Esophagus muscularis mucosa (tissue), 4 donors: ENCODE measurements at regions not wholly inside any gene's neighbourhood (a gene's known extent, or its start where the extent isn't known, plus 50 kb on each side); places are given as distances from the start of the nearest gene placed in this dataset.

ENCODE experiments used
- DNase-seq: peaks from one replicate; pipeline ENCODE4 v3.0.0-alpha.2; 2017; ENCODE audit errors: extremely low spot score
- H3K27ac ChIP-seq, 4 donors: fragments of 200-600 bp; sonication (generic); replicated peaks in 1 of 4; 1 replicate in 3 of 4; 2 replicates in 1 of 4; pipeline ENCODE4 v1.5.1; 2016 to 2019; ENCODE audit warnings: mild to moderate bottlenecking in 1 of 4
- H3K27me3 ChIP-seq, 4 donors: fragments of 200-600 bp; sonication (generic); one replicate each; pipeline versions ENCODE4 v1.5.1 to v1.6.0; 2016 to 2019
- H3K36me3 ChIP-seq, 4 donors: fragments of 200-600 bp; sonication (generic); one replicate each; pipeline ENCODE4 v1.5.1; 2016 to 2019
- H3K4me1 ChIP-seq, 4 donors: fragments of 200-600 bp; sonication (generic); one replicate each; pipeline ENCODE4 v1.5.1; 2016 to 2019
- H3K4me3 ChIP-seq, 4 donors: fragments of 200-600 bp; sonication (generic); 1 replicate in 2 of 4; 2 replicates in 2 of 4; pipeline ENCODE4 v1.5.1; 2016 to 2019; ENCODE audit warnings: mild to moderate bottlenecking in 4 of 4, moderate library complexity in 1 of 4
- H3K9me3 ChIP-seq, 4 donors: fragments of 200-600 bp; sonication (generic); 1 replicate in 3 of 4; 2 replicates in 1 of 4; pipeline ENCODE4 v1.5.1; 2016 to 2019
- EP300 ChIP-seq: sonication (generic); formaldehyde crosslinking; IDR thresholded peaks from one replicate; pipeline ENCODE4 v1.6.1; 2017; ENCODE audit warnings: antibody characterized with exemption
- POLR2A ChIP-seq: fragments of 450-650 bp; IDR thresholded peaks from one replicate; pipeline ENCODE4 v1.6.1; 2017; ENCODE audit warnings: antibody characterized with exemption, moderate library complexity, mild to moderate bottlenecking, low read depth
- POLR2AphosphoS5 ChIP-seq, 2 donors: sonication (generic); formaldehyde crosslinking; IDR thresholded peaks; one replicate each; pipeline ENCODE4 v1.6.1; 2017; ENCODE audit warnings: antibody characterized with exemption in 2 of 2
- WGBS: methylation state at CpG from one replicate; pipeline ENCODE4 v1.1.5; 2018; 5-methylcytosine and 5-hydroxymethylcytosine counted together
- intact Hi-C: fragments of 100-400 bp; cut with DNase I; formaldehyde crosslinking; loops from one replicate; pipeline ENCODE4 v1.15.1; 2023
- TF ChIP-seq, protein P1 (sequence below), 3 experiments: fragments of 200-600 bp in 2 of 3; fragments of 450-650 bp in 1 of 3; sonication (generic) in 2 of 3; IDR thresholded peaks; one replicate each; pipeline ENCODE4 v1.5.1; 2017 to 2019; ENCODE audit warnings: antibody characterized with exemption in 3 of 3, mild to moderate bottlenecking in 2 of 3, moderate library complexity in 1 of 3

DNA sequence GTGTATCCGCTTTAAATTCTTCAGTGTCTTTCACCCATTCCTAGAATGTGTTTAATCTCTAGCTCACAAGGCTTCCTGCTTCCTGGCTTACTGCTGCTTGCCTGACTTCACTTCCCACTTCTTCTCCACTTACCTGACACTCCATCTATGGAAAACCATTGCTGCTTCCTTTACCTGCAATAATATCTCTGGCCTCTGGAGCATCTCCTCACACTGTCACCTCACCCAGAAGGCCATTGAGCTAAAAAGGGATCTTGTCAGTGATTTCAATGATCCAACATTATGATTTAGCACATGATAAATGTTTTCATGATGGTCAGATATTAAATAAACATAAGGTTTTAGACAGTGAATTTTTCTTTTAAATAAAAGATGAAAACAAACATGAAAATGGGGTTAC lies 281.1 kb downstream of the MRPS30 start:
- TF ChIP-seq POLR2A (no peak), POLR2AphosphoS5 (IDR thresholded peaks at IDR 0.05) (no peak), EP300 (no peak)
- TF ChIP-seq, protein P1, sequence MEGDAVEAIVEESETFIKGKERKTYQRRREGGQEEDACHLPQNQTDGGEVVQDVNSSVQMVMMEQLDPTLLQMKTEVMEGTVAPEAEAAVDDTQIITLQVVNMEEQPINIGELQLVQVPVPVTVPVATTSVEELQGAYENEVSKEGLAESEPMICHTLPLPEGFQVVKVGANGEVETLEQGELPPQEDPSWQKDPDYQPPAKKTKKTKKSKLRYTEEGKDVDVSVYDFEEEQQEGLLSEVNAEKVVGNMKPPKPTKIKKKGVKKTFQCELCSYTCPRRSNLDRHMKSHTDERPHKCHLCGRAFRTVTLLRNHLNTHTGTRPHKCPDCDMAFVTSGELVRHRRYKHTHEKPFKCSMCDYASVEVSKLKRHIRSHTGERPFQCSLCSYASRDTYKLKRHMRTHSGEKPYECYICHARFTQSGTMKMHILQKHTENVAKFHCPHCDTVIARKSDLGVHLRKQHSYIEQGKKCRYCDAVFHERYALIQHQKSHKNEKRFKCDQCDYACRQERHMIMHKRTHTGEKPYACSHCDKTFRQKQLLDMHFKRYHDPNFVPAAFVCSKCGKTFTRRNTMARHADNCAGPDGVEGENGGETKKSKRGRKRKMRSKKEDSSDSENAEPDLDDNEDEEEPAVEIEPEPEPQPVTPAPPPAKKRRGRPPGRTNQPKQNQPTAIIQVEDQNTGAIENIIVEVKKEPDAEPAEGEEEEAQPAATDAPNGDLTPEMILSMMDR (IDR thresholded peaks at IDR 0.05), result no peak

DNA sequence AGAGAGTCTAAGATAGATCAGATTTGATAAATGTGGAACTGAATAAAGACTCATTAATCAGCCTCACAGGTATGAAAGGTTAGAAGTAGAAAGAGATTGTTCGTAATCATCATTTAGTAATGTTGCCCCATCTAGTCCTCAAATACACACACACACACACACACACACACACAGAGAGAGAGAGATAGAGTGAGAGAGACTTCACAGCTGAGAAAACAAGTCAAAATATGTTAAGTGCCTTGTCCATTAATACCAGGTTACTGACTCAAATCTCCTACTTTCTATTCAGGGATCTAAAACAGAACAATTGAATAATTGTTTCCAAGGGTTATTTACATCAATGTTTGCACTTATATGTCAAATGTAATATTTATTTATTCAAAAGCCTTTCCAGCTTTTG lies 284.6 kb downstream of the MRPS30 start:
- Histone ChIP-seq H3K4me1 (no peaks in the 10 kb centered on the region), H3K27ac (no peak overlapping the region), H3K36me3 (no peaks in the 10 kb centered on the region), H3K9me3 (no peaks in the 10 kb centered on the region), H3K27me3 (no peaks in the 10 kb centered on the region), H3K4me3 (no peak overlapping the region)
- intact Hi-C loops, result no loop called here
- DNase-seq, result no peak
- TF ChIP-seq POLR2AphosphoS5 (IDR thresholded peaks at IDR 0.05), result no peak
- TF ChIP-seq POLR2A, result no peak
- TF ChIP-seq, protein P1 (IDR thresholded peaks at IDR 0.05), result no peak
- TF ChIP-seq EP300, result no peak
- WGBS, result 36% methylated on average over 1 of the region's 1 CpG

More for the DNA sequence above, 281.1 kb downstream of the MRPS30 start:
- no peak overlapping the region for H3K27ac ChIP-seq
- H3K4me3 ChIP-seq, result no peak overlapping the region
- H3K36me3 ChIP-seq, result no peaks in the 10 kb centered on the region
- H3K27me3 ChIP-seq, result no peaks in the 10 kb centered on the region
- H3K9me3 ChIP-seq, result no peaks in the 10 kb centered on the region
- DNase-seq, result no peak
- WGBS, result 79% methylated on average over 1 of the region's 1 CpG
- no peaks in the 10 kb centered on the region for H3K4me1 ChIP-seq
- intact Hi-C loops, result no loop called here

DNA sequence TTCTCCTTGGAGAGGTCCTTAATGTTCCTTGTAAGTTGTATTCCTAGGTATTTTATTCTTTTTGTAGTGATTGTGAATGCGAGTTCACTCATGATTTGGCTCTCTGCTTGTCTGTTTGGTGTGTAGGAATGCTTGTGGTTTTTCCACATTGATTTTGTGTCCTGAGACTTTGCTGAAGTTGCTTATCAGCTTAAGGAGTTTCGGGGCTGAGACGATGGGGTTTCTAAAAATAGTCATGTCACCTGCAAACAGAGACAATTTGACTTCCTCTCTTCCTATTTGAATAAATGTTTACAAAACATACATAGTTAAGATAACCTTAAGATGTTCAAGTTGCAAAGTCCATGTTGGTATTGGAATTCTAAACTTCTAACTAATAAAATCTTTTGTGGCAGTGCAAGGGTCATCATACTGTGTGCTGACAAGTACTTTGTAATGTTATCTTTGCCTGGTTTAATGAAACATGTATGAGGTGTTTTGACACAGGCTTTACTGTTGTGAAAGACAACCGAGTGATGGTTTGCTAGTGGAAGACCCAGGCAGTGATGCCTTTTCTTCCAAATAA lies 286.2 kb downstream of the MRPS30 start:
- TF ChIP-seq POLR2AphosphoS5 (IDR thresholded peaks at IDR 0.05) (no peak), POLR2A (no peak), EP300 (no peak)
- TF ChIP-seq, protein P1 (IDR thresholded peaks at IDR 0.05), result no peak
- H3K36me3 ChIP-seq, result no peaks in the 10 kb centered on the region
- no peaks in the 10 kb centered on the region for H3K27me3 ChIP-seq
- H3K4me1 ChIP-seq, result no peaks in the 10 kb centered on the region
- H3K27ac ChIP-seq, result no peak overlapping the region
- H3K4me3 ChIP-seq, result no peak overlapping the region
- no peak for DNase-seq
- WGBS, result 58% methylated on average over 4 of the region's 4 CpGs
- intact Hi-C loops, result no loop called here
- H3K9me3 ChIP-seq, result no peaks in the 10 kb centered on the region

DNA sequence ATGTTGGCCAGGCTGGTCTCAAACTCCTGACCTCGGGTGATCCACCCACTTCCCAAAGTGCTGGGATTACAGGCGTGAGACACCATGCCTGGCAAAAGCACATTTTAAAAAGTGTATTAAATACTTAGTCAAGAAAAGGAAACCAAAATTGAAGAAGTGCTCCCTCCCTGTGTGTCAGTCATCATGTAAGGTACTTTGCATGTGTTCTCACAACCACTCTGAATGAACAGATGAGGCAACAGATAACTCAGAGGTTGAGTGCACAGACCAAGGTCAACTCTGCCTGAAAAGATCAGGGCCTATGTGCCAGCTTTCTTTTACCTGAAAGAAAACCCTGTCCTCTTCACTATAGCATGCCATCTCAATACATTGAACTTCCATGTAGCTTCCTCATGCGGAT lies 289.7 kb downstream of the MRPS30 start:
- no peaks in the 10 kb centered on the region for H3K4me1 ChIP-seq
- H3K4me3 ChIP-seq, result no peak overlapping the region
- H3K9me3 ChIP-seq, result no peaks in the 10 kb centered on the region
- H3K36me3 ChIP-seq, result no peaks in the 10 kb centered on the region
- no peak overlapping the region for H3K27ac ChIP-seq
- WGBS, result 86% methylated on average over 3 of the region's 3 CpGs
- intact Hi-C loops, result no loop called here
- TF ChIP-seq POLR2A (no peak), POLR2AphosphoS5 (IDR thresholded peaks at IDR 0.05) (no peak)
- DNase-seq, result no peak
- no peaks in the 10 kb centered on the region for H3K27me3 ChIP-seq

DNA sequence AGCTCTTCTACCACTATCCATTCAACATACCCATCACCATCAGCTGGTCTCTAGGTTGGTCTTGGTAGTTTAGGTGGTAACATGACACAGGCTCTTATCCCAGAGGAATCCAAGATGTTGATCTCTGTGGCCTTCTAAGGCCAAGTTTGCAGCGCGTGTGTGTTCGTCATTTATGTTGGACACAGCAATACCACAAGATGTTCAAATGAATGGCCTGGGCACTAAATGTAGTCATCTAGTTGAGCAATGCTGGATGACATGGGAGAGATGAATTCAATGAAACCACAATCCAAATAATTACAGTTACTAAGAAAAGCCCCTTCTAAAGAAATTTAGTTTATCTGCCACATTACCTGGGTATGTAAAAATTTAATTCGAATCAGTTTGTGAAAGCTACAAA lies 292.4 kb downstream of the MRPS30 start:
- 95% methylated on average over 4 of the region's 4 CpGs for WGBS
- intact Hi-C loops, result no loop called here
- H3K27ac ChIP-seq, result no peak overlapping the region
- H3K36me3 ChIP-seq, result no peaks in the 10 kb centered on the region
- no peaks in the 10 kb centered on the region for H3K9me3 ChIP-seq
- no peak overlapping the region for H3K4me3 ChIP-seq
- TF ChIP-seq POLR2AphosphoS5 (IDR thresholded peaks at IDR 0.05), result no peak
- no peaks in the 10 kb centered on the region for H3K27me3 ChIP-seq
- DNase-seq, result no peak
- H3K4me1 ChIP-seq, result no peaks in the 10 kb centered on the region

DNA sequence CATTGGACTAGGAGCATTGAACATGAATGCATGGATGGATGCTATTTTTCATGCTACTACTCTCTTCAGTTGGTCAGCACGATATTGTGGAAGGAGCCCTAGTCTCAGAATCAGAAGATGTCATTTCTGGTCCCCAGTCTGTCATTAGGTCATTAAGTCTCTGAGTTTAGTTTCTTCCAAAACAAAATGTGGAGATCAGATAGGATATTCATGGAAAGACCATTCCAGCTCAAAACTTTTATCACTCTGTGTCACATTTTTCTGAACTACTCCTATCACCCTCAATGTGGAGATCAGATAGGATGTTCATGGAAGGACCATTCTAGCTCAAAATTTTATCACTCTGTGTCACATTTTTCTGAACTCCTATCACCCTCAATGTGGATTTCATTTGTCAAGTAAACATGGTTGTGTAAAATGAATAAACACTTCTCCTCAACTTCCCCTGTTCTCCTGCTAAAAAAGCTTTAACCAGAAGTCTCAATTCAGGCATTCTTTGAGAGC lies 296.8 kb downstream of the MRPS30 start:
- no peaks in the 10 kb centered on the region for H3K36me3 ChIP-seq
- 75% methylated on average over 1 of the region's 1 CpG for WGBS

More for the DNA sequence above, 296.8 kb downstream of the MRPS30 start:
- no peak overlapping the region for H3K27ac ChIP-seq
- no peak for DNase-seq
- no peaks in the 10 kb centered on the region for H3K4me1 ChIP-seq
- H3K27me3 ChIP-seq, result no peaks in the 10 kb centered on the region
- intact Hi-C loops, result no loop called here
- no peak for TF ChIP-seq EP300
- TF ChIP-seq, protein P1 (IDR thresholded peaks at IDR 0.05), result no peak
- no peak for TF ChIP-seq POLR2AphosphoS5 (IDR thresholded peaks at IDR 0.05)
- no peak for TF ChIP-seq POLR2A
- H3K9me3 ChIP-seq, result no peaks in the 10 kb centered on the region
- no peak overlapping the region for H3K4me3 ChIP-seq
